GM12874 (cell line): ENCODE measurements at regions not wholly inside any gene's neighbourhood (a gene's known extent, or its start where the extent isn't known, plus 50 kb on each side); places are given as distances from the start of the nearest gene placed in this dataset.

Source experiments
- TF ChIP-seq, protein P1 (sequence below): IDR thresholded peaks from 2 replicates; pipeline ENCODE4 v1.5.1; 2011; ENCODE audit warnings: low read depth, mild to moderate bottlenecking, control low read depth, low read length, moderate library complexity; ENCODE audit not compliant: insufficient read depth

DNA sequence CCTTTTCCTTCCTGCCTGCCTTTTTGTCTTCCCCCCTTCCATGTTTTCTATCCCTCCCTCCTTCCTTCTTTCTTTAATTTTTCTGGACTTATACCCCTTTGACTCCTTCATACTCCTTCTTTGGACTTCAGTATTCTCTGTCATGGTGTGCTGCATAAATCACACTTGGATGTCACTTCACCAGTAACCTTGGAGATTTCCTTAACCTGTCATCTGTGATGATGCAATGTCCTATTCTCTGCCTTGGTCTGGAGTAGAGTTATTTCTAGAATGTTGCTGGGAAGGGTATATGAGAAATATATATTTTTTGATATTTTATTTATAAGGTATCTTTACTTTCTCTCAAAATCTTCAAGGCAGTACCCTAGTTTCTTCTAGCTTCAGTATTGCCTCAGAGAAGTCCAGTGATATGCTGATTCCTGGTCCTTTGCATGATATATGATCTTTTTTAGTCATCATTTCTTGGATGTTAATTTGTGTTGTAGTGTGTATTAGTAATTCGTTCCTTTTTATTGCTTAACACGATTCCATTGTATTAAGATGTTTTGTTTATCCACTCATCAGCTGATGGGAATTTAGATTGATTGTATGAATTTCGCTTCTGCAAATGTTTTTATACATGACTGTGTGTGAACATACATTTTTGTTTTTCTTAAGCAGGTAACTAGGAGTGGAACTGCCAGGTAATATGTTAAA is 206.9 kb upstream of the MBL2 start:
- TF ChIP-seq, protein P1, sequence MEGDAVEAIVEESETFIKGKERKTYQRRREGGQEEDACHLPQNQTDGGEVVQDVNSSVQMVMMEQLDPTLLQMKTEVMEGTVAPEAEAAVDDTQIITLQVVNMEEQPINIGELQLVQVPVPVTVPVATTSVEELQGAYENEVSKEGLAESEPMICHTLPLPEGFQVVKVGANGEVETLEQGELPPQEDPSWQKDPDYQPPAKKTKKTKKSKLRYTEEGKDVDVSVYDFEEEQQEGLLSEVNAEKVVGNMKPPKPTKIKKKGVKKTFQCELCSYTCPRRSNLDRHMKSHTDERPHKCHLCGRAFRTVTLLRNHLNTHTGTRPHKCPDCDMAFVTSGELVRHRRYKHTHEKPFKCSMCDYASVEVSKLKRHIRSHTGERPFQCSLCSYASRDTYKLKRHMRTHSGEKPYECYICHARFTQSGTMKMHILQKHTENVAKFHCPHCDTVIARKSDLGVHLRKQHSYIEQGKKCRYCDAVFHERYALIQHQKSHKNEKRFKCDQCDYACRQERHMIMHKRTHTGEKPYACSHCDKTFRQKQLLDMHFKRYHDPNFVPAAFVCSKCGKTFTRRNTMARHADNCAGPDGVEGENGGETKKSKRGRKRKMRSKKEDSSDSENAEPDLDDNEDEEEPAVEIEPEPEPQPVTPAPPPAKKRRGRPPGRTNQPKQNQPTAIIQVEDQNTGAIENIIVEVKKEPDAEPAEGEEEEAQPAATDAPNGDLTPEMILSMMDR = no peak

DNA sequence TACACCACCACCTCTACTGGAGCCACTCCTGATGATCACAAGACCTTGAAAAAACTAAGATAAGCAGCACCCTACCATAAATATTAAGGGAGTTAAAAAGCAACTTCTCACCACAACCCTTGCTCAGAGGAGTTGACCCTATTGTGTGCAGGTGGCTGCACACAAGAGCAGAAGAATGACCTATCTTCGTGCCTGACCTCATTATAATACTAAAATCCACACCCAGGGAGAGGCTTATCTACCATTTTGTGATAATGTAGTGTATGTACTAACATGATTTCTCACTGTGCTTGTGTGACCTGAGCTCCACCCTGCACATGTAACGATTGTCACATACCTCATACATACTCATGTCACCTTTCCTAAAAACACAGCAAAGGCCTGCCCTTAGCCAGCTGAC is 205.0 kb upstream of the MBL2 start:
- TF ChIP-seq, protein P1 = no peak

DNA sequence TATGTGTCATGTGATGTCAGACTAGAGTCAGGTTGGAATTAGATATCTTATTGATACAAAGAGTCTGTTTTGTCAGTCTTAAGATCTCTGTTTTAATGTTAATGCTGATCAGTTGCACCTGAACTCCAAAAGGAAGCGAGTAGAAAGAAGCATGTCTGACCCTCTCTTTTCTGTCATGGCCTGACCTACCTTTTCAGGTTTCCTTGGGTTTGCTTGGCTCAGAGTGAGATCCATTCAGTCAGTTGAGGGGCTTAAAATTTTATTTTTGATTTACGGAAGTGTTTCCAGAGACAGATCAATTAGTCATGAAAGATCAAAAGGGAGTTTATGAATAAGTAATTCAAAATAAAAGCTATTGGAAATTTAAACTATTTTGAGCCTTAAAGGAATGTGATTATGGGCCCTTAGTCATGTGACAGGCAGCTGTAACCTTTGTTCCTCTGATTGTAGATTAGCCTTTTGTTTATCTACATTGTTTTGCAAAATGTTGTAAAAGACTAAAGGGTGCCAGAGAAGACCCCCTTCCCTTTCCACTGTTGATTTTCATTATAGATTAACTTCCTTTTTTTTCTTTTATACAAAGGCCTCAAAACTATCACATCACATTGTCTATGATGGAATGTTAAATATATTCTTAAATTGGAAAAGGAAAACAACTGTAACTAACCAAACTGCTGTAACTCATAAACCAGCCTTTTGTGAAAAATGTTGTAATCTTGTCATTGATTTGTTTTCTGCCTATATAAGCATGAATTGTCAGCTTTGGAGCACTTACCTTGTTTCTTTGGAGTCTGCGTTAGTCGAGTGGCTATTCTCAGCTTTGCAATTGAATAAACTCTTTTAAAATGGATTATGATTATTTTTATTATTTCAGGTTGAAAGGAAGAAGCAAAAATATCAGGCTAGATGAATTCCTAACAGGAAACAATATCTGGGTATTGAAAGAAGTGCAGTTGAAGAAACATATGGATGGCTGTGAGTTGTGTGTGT is 195.5 kb upstream of the MBL2 start:
- TF ChIP-seq, protein P1 = no peak

DNA sequence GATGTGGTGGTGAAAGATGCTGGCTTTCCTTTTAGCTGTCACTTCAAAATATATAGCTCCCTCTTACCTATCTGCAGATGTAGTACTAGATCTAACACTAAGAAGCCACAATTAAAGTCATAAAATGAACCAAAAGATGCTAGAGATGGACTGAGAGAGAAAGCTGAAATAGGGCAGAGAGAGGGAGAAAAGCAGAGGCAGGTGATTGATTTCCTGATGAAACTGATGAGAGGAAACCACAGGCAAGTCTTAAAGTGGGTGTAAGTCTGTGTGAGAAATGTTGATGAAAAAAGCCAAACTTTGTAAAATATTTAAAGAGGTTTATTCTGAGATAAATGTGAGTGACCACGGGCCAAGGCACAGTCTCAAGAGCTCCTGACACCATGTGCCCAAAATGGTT is 194.3 kb upstream of the MBL2 start:
- TF ChIP-seq, protein P1 = no peak

DNA sequence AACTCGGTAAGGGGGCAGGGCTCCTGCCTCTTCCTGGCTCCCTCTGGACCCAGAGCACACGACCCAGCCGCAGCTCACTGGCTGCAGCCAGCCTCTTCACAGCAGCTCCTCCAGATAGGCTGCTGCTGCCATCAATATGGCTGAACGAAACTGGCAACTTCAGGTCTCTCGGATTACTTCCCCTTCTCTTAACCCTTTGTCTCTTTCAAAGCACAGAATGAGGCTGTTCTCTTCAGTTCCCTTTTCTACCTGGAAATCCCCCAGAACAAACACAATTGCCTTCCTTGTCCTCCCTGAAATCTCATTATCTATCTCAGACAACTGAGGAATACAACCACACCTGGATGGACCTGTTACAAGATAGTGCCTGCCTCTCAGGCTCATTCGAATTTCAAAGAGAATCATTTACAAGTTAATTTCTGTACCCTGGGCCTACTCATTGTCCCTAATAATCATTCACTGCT is 193.4 kb upstream of the MBL2 start:
- TF ChIP-seq, protein P1 = no peak

DNA sequence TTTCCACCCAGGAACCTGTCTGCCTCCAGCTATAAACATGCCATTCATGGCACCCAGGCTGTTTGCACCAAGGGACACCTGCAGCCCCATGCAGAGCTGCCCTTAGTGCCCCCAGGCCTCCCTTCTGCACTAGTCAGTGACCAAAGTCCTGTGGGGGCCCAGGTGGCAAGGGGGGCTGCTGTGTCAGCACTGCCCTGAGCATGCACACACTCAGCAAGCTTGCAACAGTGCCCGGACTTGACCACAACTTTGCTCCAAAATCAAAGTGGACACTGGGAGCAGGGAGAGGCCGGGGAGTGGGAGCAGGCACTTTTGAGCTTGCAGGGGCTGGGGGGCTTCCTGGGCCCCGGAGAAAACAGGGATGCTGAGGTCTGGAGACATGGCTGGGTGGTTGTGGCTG is 192.9 kb upstream of the MBL2 start:
- TF ChIP-seq, protein P1 = no peak

DNA sequence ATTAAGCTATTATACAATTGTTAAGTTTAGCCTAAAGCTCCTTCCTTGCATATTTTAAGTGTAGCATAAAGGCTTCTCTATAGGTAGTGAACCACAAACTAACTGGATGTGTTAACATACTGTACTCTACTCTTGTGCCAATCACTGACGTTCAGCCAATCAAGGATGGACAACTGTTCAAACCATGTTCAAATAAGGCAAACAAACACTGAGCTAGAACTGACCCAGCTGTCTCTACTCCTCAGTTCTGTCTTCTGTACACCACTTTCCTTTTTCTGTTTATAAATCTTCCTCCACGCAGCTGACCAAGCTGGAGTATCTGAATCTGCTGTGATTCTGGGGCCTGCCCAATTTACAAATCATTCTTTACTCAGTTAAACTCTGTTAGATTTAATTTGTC is 188.7 kb upstream of the MBL2 start:
- TF ChIP-seq, protein P1 = no peak
